GM21529 (cell line): ENCODE measurements at regions not wholly inside any gene's neighbourhood (a gene's known extent, or its start where the extent isn't known, plus 50 kb on each side); places are given as distances from the start of the nearest gene placed in this dataset.
"Not testable (repeated sequence)": the region's sequence is repeated elsewhere in the genome, so short reads cannot be mapped to it uniquely, and the experiment has no call there.

Source experiments
- ATAC-seq: cut with Tn5 transposase; IDR thresholded peaks from one replicate; pipeline ENCODE4 v1.9.1; 2021; ENCODE audit not compliant: unreplicated experiment

GRCh38 chr16:80092681-80093080 is 448.1 kb upstream of the DYNLRB2 start:
- no peak for ATAC-seq

GRCh38 chr16:80091453-80091852 is 449.3 kb upstream of the DYNLRB2 start:
- not testable (repeated sequence) for ATAC-seq

GRCh38 chr16:80085606-80086005 is 455.2 kb upstream of the DYNLRB2 start:
- no peak for ATAC-seq

GRCh38 chr16:80084614-80085013 is 456.2 kb upstream of the DYNLRB2 start:
- no peak for ATAC-seq

GRCh38 chr16:80084163-80084562 is 456.6 kb upstream of the DYNLRB2 start:
- no peak for ATAC-seq

GRCh38 chr16:80082906-80083305 is 457.9 kb upstream of the DYNLRB2 start:
- ATAC-seq: no peak

GRCh38 chr16:80081846-80082245 is 458.9 kb upstream of the DYNLRB2 start:
- ATAC-seq: no peak

GRCh38 chr16:80080287-80080851 is 460.4 kb upstream of the DYNLRB2 start:
- ATAC-seq: no peak

- ATAC-seq: no peak
Measured at GRCh38 chr16:80079072-80079471, 461.7 kb upstream of the DYNLRB2 start.

- no peak for ATAC-seq
Measured at GRCh38 chr16:80077696-80078095, 463.1 kb upstream of the DYNLRB2 start.

- no peak for ATAC-seq
Measured at GRCh38 chr16:80074329-80074728, 466.5 kb upstream of the DYNLRB2 start.

- ATAC-seq: no peak
Measured at GRCh38 chr16:80071964-80072456, 468.8 kb upstream of the DYNLRB2 start.

- no peak for ATAC-seq
Measured at GRCh38 chr16:80066805-80067580, 466.5 kb upstream of the MAF start.

- ATAC-seq: no peak
Measured at GRCh38 chr16:80065541-80065940, 465.0 kb upstream of the MAF start.

GRCh38 chr16:80063713-80064069 is 463.2 kb upstream of the MAF start:
- no peak for ATAC-seq

- ATAC-seq: no peak
Measured at GRCh38 chr16:80063031-80063712, 462.6 kb upstream of the MAF start.

GRCh38 chr16:80062361-80063030 is 462.0 kb upstream of the MAF start:
- ATAC-seq: no peak

- no peak for ATAC-seq
Measured at GRCh38 chr16:80060470-80060869, 459.9 kb upstream of the MAF start.

- no peak for ATAC-seq
Measured at GRCh38 chr16:80059836-80060235, 459.3 kb upstream of the MAF start.

GRCh38 chr16:80058214-80058613 is 457.7 kb upstream of the MAF start:
- no peak for ATAC-seq

- ATAC-seq: no peak
Measured at GRCh38 chr16:80056324-80056723, 455.8 kb upstream of the MAF start.

GRCh38 chr16:80055831-80056230 is 455.3 kb upstream of the MAF start:
- no peak for ATAC-seq
